Glutamatergic neuron (in vitro differentiated cells): ENCODE measurements at regions not wholly inside any gene's neighbourhood (a gene's known extent, or its start where the extent isn't known, plus 50 kb on each side); places are given as distances from the start of the nearest gene placed in this dataset.
A peak's percentile ranks its signal among the peaks of the same experiment; 100 is the strongest.
"Not testable (repeated sequence)": the region's sequence is repeated elsewhere in the genome, so short reads cannot be mapped to it uniquely, and the experiment has no call there.

Source experiments
- DNase-seq: peaks from one replicate; pipeline ENCODE4 v3.0.0; 2022
- H3K27ac Mint-ChIP-seq: one replicate; pipeline ENCODE4 v1.8.0; 2020; ENCODE audit warnings: mild to moderate bottlenecking, mixed read lengths, inconsistent platforms; ENCODE audit not compliant: unreplicated experiment
- H3K27me3 Mint-ChIP-seq: one replicate; pipeline ENCODE4 v1.8.0; 2020; ENCODE audit warnings: mild to moderate bottlenecking, moderate library complexity, mixed read lengths, inconsistent platforms; ENCODE audit not compliant: unreplicated experiment
- H3K36me3 Mint-ChIP-seq: one replicate; pipeline ENCODE4 v1.8.0; 2020; ENCODE audit warnings: mild to moderate bottlenecking, mixed read lengths, inconsistent platforms; ENCODE audit not compliant: unreplicated experiment
- H3K4me1 Mint-ChIP-seq: one replicate; pipeline ENCODE4 v1.8.0; 2020; ENCODE audit warnings: mild to moderate bottlenecking, low read depth, mixed read lengths, inconsistent platforms; ENCODE audit not compliant: unreplicated experiment
- H3K4me3 Mint-ChIP-seq: one replicate; pipeline ENCODE4 v1.8.0; 2020; ENCODE audit warnings: mild to moderate bottlenecking, mixed read lengths, inconsistent platforms; ENCODE audit not compliant: unreplicated experiment
- H3K9me3 Mint-ChIP-seq: one replicate; pipeline ENCODE4 v1.8.0; 2020; ENCODE audit warnings: mild to moderate bottlenecking, moderate library complexity, mixed read lengths, inconsistent platforms; ENCODE audit not compliant: unreplicated experiment

GRCh38 chr9:138174954-138175353 is 297.4 kb downstream of the CACNA1B start:
- not testable (repeated sequence) for H3K27me3 Mint-ChIP-seq, DNase-seq, H3K4me1 Mint-ChIP-seq, H3K36me3 Mint-ChIP-seq, H3K4me3 Mint-ChIP-seq, H3K27ac Mint-ChIP-seq, H3K9me3 Mint-ChIP-seq

DNA sequence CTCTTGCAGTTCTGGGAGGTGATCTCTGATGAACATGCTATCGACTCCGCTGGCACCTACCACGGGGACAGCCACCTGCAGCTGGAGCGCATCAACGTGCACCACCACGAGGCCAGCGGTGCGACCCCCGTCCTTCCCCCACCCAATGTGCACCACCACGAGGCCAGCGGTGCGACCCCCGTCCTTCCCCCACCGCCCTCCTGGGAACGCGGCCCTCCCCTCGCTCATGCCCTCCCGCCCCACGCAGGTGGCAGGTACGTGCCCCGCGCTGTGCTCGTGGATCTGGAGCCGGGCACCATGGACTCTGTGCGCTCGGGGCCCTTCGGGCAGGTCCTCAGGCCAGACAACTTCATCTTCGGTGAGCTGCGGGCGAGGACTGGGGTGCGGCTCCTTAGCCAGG is 297.8 kb downstream of the CACNA1B start:
- H3K27me3 Mint-ChIP-seq, H3K36me3 Mint-ChIP-seq, DNase-seq, H3K27ac Mint-ChIP-seq, H3K9me3 Mint-ChIP-seq, H3K4me1 Mint-ChIP-seq, H3K4me3 Mint-ChIP-seq: not testable (repeated sequence)

DNA sequence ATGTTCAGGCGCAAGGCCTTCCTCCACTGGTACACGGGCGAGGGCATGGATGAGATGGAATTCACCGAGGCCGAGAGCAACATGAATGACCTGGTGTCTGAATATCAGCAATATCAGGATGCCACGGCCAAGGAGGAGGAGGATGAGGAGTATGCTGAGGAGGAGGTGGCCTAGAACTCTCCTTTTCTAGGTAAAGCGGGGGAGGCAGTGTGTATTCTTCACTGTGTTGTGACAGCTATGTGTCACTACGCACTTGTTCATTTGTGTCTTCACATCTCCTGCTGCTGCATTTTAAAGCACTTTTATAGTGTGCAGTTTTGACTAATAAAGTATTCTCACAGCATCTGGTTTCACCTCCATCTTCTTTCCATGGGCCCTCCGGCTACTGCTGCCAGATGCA is 299.5 kb downstream of the CACNA1B start:
- H3K9me3 Mint-ChIP-seq: not testable (repeated sequence)

DNA sequence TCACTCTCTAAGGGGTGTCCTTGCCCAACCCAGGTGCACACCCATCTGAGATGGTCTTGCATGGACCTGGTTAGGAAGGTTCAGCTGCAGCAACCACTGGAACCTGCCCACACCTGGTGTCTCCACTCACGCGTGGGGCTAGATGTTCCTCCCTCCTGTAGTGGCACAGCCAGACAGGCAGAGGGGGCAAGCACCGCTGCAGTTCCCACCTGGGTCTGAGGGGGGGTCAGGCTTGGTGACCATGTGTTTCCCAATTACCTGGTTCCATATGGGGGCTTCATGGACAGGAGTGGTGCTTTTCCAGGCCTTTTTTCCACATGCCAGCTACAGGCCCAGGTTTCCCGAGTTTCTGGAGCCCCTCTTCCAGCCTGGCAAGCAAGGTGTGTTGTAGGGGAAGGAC is 301.4 kb downstream of the CACNA1B start:
- not testable (repeated sequence) for H3K4me3 Mint-ChIP-seq, H3K27ac Mint-ChIP-seq, H3K9me3 Mint-ChIP-seq, DNase-seq, H3K36me3 Mint-ChIP-seq, H3K4me1 Mint-ChIP-seq, H3K27me3 Mint-ChIP-seq

More for the DNA sequence above, 299.5 kb downstream of the CACNA1B start:
- H3K4me3 Mint-ChIP-seq, H3K36me3 Mint-ChIP-seq, DNase-seq, H3K27me3 Mint-ChIP-seq, H3K4me1 Mint-ChIP-seq: not testable (repeated sequence)
- H3K27ac Mint-ChIP-seq: peak overlapping the region; percentile 28

- not testable (repeated sequence) for H3K4me3 Mint-ChIP-seq, H3K4me1 Mint-ChIP-seq, H3K9me3 Mint-ChIP-seq, DNase-seq, H3K27me3 Mint-ChIP-seq, H3K36me3 Mint-ChIP-seq
- peak overlapping the region; percentile 33 for H3K27ac Mint-ChIP-seq
Observed at GRCh38 chr9:138179671-138180070, 302.1 kb downstream of the CACNA1B start.

DNA sequence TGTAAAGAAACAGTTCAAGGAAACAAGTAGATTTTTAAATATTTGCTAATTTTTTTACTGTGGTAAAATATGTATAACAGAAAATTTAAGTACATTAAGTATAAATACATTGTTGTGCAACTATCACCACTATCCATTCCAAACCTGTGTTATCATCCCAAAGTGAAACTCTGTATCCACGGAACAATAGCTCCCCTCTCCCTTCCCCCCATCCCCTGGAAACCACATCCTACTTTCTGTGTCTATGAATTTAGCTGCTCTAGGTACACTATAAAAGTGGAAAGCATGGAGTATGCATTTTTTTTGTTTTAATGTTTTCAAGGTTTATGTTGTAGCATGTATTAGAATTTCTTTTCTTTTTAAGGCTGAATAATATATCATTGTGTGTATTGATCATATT is 304.4 kb downstream of the CACNA1B start:
- not testable (repeated sequence) for DNase-seq, H3K9me3 Mint-ChIP-seq, H3K4me1 Mint-ChIP-seq, H3K27me3 Mint-ChIP-seq, H3K27ac Mint-ChIP-seq, H3K4me3 Mint-ChIP-seq, H3K36me3 Mint-ChIP-seq

GRCh38 chr9:138197156-138197555 is 319.6 kb downstream of the CACNA1B start:
- H3K9me3 Mint-ChIP-seq, H3K4me3 Mint-ChIP-seq, H3K27ac Mint-ChIP-seq, H3K27me3 Mint-ChIP-seq, H3K36me3 Mint-ChIP-seq, H3K4me1 Mint-ChIP-seq, DNase-seq: not testable (repeated sequence)

DNA sequence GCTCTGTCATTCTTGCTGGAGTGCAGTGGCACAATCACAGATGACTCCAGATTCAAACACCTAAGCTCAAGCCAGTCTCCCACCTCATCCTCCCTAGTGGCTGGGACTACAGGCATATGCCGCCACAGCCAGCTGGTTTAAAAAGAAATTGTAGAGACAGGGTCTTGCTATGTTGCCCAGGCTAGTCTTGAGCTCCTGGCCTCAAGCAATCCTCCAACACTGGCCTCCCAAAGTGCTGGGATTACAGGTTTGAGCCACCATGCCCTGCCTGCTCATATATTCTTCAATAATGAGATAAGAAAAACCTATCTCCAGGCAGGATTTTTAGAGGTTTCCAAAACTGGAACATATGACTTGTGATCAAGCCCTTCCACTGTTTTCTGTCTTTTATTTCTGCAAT is 321.4 kb downstream of the CACNA1B start:
- not testable (repeated sequence) for H3K4me3 Mint-ChIP-seq, H3K27me3 Mint-ChIP-seq, H3K36me3 Mint-ChIP-seq, H3K4me1 Mint-ChIP-seq, H3K9me3 Mint-ChIP-seq, H3K27ac Mint-ChIP-seq, DNase-seq

GRCh38 chr9:138199917-138200316 is 322.3 kb downstream of the CACNA1B start:
- not testable (repeated sequence) for H3K27ac Mint-ChIP-seq, H3K36me3 Mint-ChIP-seq, H3K9me3 Mint-ChIP-seq, DNase-seq, H3K27me3 Mint-ChIP-seq, H3K4me3 Mint-ChIP-seq, H3K4me1 Mint-ChIP-seq

DNA sequence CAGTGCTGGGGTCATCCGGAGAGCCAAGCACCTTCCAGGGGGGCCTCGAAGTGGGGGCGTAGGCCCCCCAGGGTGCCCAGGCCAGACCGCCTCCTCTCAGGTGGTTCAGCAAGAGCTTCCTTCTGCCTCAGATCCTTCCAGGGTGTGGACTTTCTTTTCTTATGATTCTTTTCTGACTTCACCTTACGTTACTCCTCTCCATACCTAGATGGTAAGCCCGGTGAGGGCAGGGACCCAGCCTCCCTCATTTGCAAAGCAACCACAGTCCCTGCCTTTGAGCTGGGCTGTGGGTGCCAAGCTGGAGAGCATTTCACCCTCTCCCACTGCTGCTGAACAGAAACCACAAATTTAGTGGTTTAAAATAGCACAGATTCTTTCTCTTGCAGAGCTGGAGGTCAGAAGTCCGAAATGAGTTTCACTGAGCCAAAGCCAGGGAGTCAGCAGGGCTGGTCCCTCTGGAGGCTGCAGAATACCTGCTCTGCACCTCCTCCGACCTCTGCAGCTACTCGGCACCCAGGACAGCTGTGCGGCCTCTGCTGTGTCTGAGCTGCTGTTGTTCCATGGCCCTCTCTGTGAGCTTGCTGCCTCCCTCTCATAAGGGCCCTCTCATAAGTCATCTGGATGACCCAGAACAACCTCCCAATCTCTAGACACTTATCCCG is 323.0 kb downstream of the CACNA1B start:
- H3K27ac Mint-ChIP-seq, H3K4me1 Mint-ChIP-seq, H3K9me3 Mint-ChIP-seq, H3K27me3 Mint-ChIP-seq, H3K4me3 Mint-ChIP-seq, H3K36me3 Mint-ChIP-seq, DNase-seq: not testable (repeated sequence)

GRCh38 chr9:138201167-138201889 is 323.7 kb downstream of the CACNA1B start:
- not testable (repeated sequence) for H3K4me1 Mint-ChIP-seq, H3K9me3 Mint-ChIP-seq, DNase-seq, H3K4me3 Mint-ChIP-seq, H3K36me3 Mint-ChIP-seq, H3K27ac Mint-ChIP-seq, H3K27me3 Mint-ChIP-seq

DNA sequence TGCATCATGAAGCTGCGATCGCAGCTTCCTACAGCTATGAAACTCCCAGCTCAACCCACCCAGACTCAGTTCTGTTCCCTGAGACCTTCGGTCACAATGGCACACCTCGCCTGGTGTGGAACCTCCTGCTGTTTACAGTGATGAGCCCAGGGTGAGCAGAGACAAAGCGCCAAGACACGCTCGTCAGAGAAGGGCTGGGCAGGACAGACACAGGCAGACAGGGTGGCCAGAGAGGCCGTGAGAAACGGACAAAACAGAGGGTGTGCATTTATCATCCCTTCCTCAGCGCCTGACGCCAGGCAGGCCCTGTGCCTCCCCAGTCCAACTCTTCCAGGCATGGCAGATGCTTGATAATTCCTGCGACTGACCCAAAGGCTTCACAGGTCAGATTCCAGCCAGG is 324.5 kb downstream of the CACNA1B start:
- H3K9me3 Mint-ChIP-seq, H3K27ac Mint-ChIP-seq, H3K36me3 Mint-ChIP-seq, H3K4me1 Mint-ChIP-seq, H3K4me3 Mint-ChIP-seq, H3K27me3 Mint-ChIP-seq, DNase-seq: not testable (repeated sequence)

GRCh38 chr9:138203304-138203703 is 325.7 kb downstream of the CACNA1B start:
- not testable (repeated sequence) for H3K27ac Mint-ChIP-seq, H3K4me3 Mint-ChIP-seq, H3K4me1 Mint-ChIP-seq, H3K36me3 Mint-ChIP-seq, H3K9me3 Mint-ChIP-seq, H3K27me3 Mint-ChIP-seq, DNase-seq
